GDM1 (cell line): ENCODE measurements at regions not wholly inside any gene's neighbourhood (a gene's known extent, or its start where the extent isn't known, plus 50 kb on each side); places are given as distances from the start of the nearest gene placed in this dataset.
"Not testable (repeated sequence)": the region's sequence is repeated elsewhere in the genome, so short reads cannot be mapped to it uniquely, and the experiment has no call there.

Experiments used
- DNase-seq: peaks from one replicate; lab custom pipeline; 2025; lab: John Stamatoyannopoulos, UW

DNA sequence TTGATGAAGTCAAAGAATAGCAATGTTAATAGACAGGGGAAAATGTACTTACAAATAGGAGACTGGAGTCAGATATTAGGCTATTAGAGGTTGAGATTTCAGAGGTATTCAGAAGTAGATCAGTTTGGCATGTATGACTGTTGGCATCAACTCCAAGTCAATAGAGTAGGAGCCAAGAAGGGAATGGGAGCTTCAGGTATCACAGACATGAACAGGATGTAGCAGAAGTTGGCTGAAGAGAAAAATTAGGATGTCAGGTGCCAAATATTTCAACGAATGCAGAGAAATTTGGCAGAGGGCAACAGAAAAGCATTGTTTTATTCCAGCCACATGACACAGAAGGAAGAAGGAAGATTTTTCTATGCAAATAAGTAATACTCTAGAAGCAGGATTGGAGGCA, 69.7 kb downstream of the GLYATL1 start:
- DNase-seq, result no peak

- peak; percentile 75 for DNase-seq
Observed at GRCh38 chr11:59009661-59010060, 70.4 kb downstream of the GLYATL1 start.

DNA sequence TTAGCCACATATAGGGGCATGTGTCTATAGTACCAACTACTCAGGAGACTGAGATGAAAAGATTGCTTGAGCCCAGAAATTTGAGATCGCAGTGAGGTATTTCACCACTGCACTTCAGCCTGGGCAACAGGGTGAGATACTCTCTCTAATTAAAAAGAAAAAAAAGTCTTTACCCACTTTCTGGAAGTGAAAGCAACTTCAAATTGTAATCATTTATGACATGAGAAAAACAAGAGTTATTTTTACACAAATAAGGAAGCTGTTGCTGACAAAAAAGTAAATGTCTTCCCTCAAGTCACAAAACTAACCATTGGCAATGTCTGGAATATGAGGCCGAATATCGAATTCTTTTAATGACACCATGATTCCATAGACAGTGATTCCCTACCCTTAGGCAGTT, 71.4 kb downstream of the GLYATL1 start:
- no peak for DNase-seq

- peak; percentile 43 for DNase-seq
Observed at GRCh38 chr11:59011655-59012397, 72.5 kb downstream of the GLYATL1 start.

DNA sequence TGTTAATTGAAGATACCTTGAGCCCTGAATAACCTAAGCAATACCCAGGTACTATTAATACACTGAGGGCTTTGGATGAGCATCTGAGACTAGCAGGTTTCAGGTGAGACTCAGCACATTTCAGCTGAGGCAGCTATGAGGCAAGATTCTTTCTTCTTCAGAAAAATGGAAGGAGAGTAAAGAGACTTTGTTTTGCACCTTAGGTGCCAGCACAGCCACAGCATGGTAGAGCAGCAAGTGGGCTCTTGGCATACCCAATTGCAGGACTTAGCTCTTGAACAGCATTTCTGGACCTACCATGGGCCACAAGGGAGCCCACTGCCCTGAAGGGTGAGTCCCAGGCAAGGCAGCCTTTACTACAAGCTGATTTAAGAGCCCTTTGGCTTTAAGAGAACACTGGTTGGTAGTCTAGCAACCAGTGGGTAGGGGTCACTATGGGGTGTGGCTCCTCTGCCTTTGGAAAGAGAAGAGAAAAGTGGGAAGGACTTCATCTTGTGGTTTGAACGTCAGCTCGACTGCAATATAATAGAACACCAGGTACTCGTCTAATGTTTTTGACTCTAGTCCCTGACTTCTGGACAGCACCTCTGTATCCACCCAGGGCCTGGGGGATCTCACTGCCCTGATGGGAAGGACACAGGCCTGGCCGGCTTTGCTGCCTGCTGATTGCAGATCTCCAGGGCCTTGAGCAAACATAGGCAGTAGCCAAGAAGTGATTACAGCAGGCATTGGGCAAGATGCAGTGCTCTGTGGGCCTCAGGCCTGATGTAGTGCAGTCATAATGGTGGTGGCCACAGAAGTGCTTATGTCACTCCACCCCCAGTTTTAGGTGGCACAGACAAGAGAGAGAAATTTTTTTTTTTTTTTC, 73.3 kb downstream of the GLYATL1 start:
- DNase-seq, result no peak

- no peak for DNase-seq
Observed at GRCh38 chr11:59025097-59025496, 61.0 kb upstream of the GLYATL1B start.

- no peak for DNase-seq
Observed at GRCh38 chr11:59028105-59028504, 58.0 kb upstream of the GLYATL1B start.

- DNase-seq, result no peak
Observed at GRCh38 chr11:59029366-59029889, 56.7 kb upstream of the GLYATL1B start.

DNA sequence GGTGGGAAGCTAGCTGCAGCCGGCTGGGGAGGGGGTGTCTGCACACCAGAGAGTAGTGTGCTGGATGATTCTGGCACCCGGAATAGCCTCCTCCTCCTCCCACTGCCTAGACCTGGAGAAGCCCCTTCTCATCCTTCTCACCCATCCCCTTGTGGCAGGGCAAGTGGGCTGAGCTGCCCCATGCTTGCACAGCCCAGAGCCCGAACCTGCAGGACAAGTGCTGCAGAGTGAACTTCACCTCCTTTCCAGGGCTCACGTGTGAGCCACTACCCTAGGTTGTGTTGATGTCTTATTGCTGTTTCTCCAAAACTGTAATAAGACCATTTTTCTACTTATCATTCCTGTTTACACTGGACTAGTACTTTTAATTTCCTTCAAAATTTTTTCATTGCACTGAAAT, 56.1 kb upstream of the GLYATL1B start:
- DNase-seq, result no peak

DNA sequence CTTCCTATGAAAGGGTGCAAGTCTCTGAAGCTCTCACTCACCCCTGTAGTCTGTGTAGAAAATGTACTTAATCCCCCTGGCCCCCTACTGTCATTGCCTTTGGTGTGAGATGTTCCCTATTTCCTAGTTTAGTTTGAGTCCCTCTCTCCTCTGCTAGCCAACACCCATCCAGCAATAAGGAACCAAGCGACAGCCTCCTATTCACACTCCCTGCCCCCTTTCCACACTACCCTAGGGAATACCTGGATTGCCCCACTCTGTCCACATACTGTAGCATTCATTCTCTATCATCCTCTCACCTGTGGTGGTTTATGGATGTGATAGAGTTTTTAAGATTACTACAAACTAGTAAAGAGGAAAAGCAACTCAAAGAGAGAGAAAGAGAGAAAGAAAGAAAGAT, 54.4 kb upstream of the GLYATL1B start:
- DNase-seq, result not testable (repeated sequence)
